GM12872 (cell line): ENCODE measurements at regions not wholly inside any gene's neighbourhood (a gene's known extent, or its start where the extent isn't known, plus 50 kb on each side); places are given as distances from the start of the nearest gene placed in this dataset.

Source experiments
- CTCF ChIP-seq: IDR thresholded peaks from 3 replicates; pipeline ENCODE4 v1.5.1; 2011; ENCODE audit warnings: low read depth, mild to moderate bottlenecking, low read length, moderate library complexity; ENCODE audit not compliant: insufficient read depth

GRCh38 chr6:1057490-1058135 is 254.3 kb upstream of the FOXQ1 start:
- no peak for TF ChIP-seq CTCF

GRCh38 chr6:1055015-1055921 is 256.6 kb upstream of the FOXQ1 start:
- no peak for TF ChIP-seq CTCF

- TF ChIP-seq CTCF: no peak
These were observed 257.3 kb upstream of the FOXQ1 start for GRCh38 chr6:1054653-1055014.

GRCh38 chr6:1053586-1053985 is 258.3 kb upstream of the FOXQ1 start:
- TF ChIP-seq CTCF: no peak

GRCh38 chr6:1052262-1052661 is 259.6 kb upstream of the FOXQ1 start:
- no peak for TF ChIP-seq CTCF

GRCh38 chr6:1049900-1050299 is 262.0 kb upstream of the FOXQ1 start:
- TF ChIP-seq CTCF: no peak

GRCh38 chr6:1049170-1049569 is 262.7 kb upstream of the FOXQ1 start:
- TF ChIP-seq CTCF: no peak
